GM12878 (cell line): ENCODE measurements at regions not wholly inside any gene's neighbourhood (a gene's known extent, or its start where the extent isn't known, plus 50 kb on each side); places are given as distances from the start of the nearest gene placed in this dataset.
A peak's percentile ranks its signal among the peaks of the same experiment; 100 is the strongest.

Experiments used
- ATAC-seq: fragments of 200-7000 bp; cut with Tn5 transposase; 3 replicates; pipeline ENCODE4 v1.9.1; 2020; ENCODE audit warnings: mild to moderate bottlenecking, moderate library complexity
- BruUV-seq: library from RNA; stranded (reverse); fragments of 400-500 nt; replicated peaks from 2 replicates; lab custom pipeline; 2021; lab: Mats Ljungman, UMichigan
- CTCF ChIA-PET: fragments of 300-600 bp; sonication (Branson Sonifier 250); formaldehyde crosslinking; extraction: SDS; loops from one replicate; lab custom pipeline; 2021; ENCODE audit warnings: inconsistent platforms; lab: Yijun Ruan, JAX
- POLR2A ChIA-PET: fragments of 350-600 bp; formaldehyde crosslinking; extraction: SDS; loops from one replicate; lab custom pipeline; 2021; ENCODE audit warnings: inconsistent platforms; lab: Charles Lee
- RAD21 ChIA-PET: fragments of 300-600 bp; sonication (Branson Sonifier 250); formaldehyde crosslinking; loops from one replicate; lab custom pipeline; 2023; ENCODE audit warnings: antibody characterized with exemption; ENCODE audit not compliant: unreplicated experiment; lab: Charles Lee
- SMC1A ChIA-PET: fragments of 300-600 bp; sonication (Branson Sonifier 250); formaldehyde crosslinking; loops from one replicate; lab custom pipeline; 2023; ENCODE audit not compliant: unreplicated experiment, uncharacterized antibody; lab: Charles Lee
- DNase-seq: peaks from one replicate; pipeline ENCODE4 v3.0.0-alpha.2; 2011; ENCODE audit warnings: low read depth, low spot score
- FAIRE-seq: peaks from 3 replicates; lab custom pipeline; 2011; peaks lifted over from hg19 to GRCh38; lab: Jason Lieb, UNC
- H2AFZ ChIP-seq: 2 replicates; pipeline ENCODE4 v1.6.0; 2011; ENCODE audit warnings: low read depth, low read length, control low read depth; ENCODE audit not compliant: control insufficient read depth
- H3K27ac ChIP-seq: 2 replicates; pipeline ENCODE4 v1.5.1; 2011; ENCODE audit warnings: control low read depth; ENCODE audit not compliant: control insufficient read depth, insufficient read depth
- H3K27me3 ChIP-seq, 2 experiments: replicated peaks in 1 of 2; 2 replicates each; pipeline versions ENCODE4 v1.6.0 to v1.6.1; 2011; ENCODE audit warnings: low read length in 1 of 2; ENCODE audit not compliant: control insufficient read depth in 2 of 2, insufficient read depth in 2 of 2
- H3K36me3 ChIP-seq, 2 experiments: 2 replicates each; pipeline ENCODE4 v1.5.1; 2011; ENCODE audit warnings: low read length in 1 of 2; ENCODE audit not compliant: control insufficient read depth in 2 of 2, insufficient read depth in 2 of 2
- H3K4me1 ChIP-seq: 2 replicates; pipeline ENCODE4 v1.6.1; 2011; ENCODE audit warnings: mild to moderate bottlenecking, low read length, moderate library complexity, mixed read lengths; ENCODE audit not compliant: control insufficient read depth, insufficient read depth
- H3K4me2 ChIP-seq: 2 replicates; pipeline ENCODE4 v1.6.0; 2011; ENCODE audit warnings: control low read depth; ENCODE audit not compliant: control insufficient read depth, insufficient read depth
- H3K4me3 ChIP-seq: fragments of 200-600 bp; sonication (generic); 2 replicates; pipeline ENCODE4 v1.5.1; 2016
- H3K79me2 ChIP-seq: 2 replicates; pipeline ENCODE4 v1.6.0; 2011; ENCODE audit warnings: low read length; ENCODE audit not compliant: control insufficient read depth, insufficient read depth
- H3K9ac ChIP-seq: 2 replicates; pipeline ENCODE4 v1.8.0; 2011; ENCODE audit warnings: low read length, control low read depth, mixed read lengths; ENCODE audit not compliant: control insufficient read depth, insufficient read depth
- H3K9me3 ChIP-seq: replicated peaks from 3 replicates; pipeline ENCODE4 v1.5.1; 2011; ENCODE audit warnings: mild to moderate bottlenecking, low read length; ENCODE audit not compliant: control insufficient read depth, insufficient read depth
- H4K20me1 ChIP-seq: 2 replicates; pipeline ENCODE4 v1.6.0; 2011; ENCODE audit not compliant: control insufficient read depth, insufficient read depth
- ATF2 ChIP-seq: IDR thresholded peaks from 2 replicates; pipeline ENCODE4 v1.6.1; 2012; ENCODE audit warnings: low read length, inconsistent platforms
- ATF7 ChIP-seq: fragments of 450-650 bp; IDR thresholded peaks from 2 replicates; pipeline ENCODE4 v1.6.1; 2016; ENCODE audit warnings: low read depth, mild to moderate bottlenecking
- BCL3 ChIP-seq: IDR thresholded peaks from 2 replicates; pipeline ENCODE4 v1.6.1; 2011; ENCODE audit warnings: borderline replicate concordance, low read depth, mild to moderate bottlenecking, moderate library complexity, low read length; ENCODE audit not compliant: insufficient read depth, poor library complexity, severe bottlenecking
- CBX5 ChIP-seq: sonication (generic); IDR thresholded peaks from 2 replicates; pipeline ENCODE4 v1.6.1; 2016; ENCODE audit warnings: low read depth, moderate library complexity, mild to moderate bottlenecking, inconsistent platforms
- CREB1 ChIP-seq: IDR thresholded peaks from 2 replicates; pipeline ENCODE4 v1.6.1; 2012; ENCODE audit warnings: low read depth, mild to moderate bottlenecking, inconsistent platforms
- CREM ChIP-seq: IDR thresholded peaks from 2 replicates; pipeline ENCODE4 v1.6.1; 2014; ENCODE audit warnings: antibody characterized with exemption, low read depth
- EGR1 ChIP-seq, 2 experiments: IDR thresholded peaks; 1 replicate in 1 of 2; 2 replicates in 1 of 2; pipeline ENCODE4 v1.6.1; 2011 to 2012; ENCODE audit warnings: low read depth in 2 of 2, low read length in 2 of 2, borderline replicate concordance in 1 of 2, mild to moderate bottlenecking in 1 of 2, moderate library complexity in 1 of 2
- RB1 ChIP-seq: fragments of 450-650 bp; formaldehyde crosslinking; IDR thresholded peaks from 2 replicates; pipeline ENCODE4 v1.6.1; 2017; ENCODE audit warnings: mild to moderate bottlenecking, borderline replicate concordance
- SMAD5 ChIP-seq: IDR thresholded peaks from 2 replicates; pipeline ENCODE4 v1.6.1; 2016; ENCODE audit warnings: antibody characterized with exemption, low read depth
- WGBS: methylation state at CpG from one replicate; pipeline ENCODE4 v1.1.6; 2016; ENCODE audit warnings: low lambda C conversion rate; ENCODE audit not compliant: insufficient replicate concordance, insufficient coverage; ENCODE audit errors: missing lambda C conversion rate; 5-methylcytosine and 5-hydroxymethylcytosine counted together
- in situ Hi-C: fragments of 300-500 bp; cut with MboI; formaldehyde crosslinking; loops from 9 replicates; pipeline ENCODE4 v1.14.3; 2018; ENCODE audit warnings: mixed read lengths
- intact Hi-C: fragments of 100-400 bp; cut with micrococcal nuclease; formaldehyde crosslinking; loops from one replicate; pipeline ENCODE4 v1.14.2; 2022; ENCODE audit not compliant: unreplicated experiment
- TF ChIP-seq, protein P1 (sequence below): fragments of 450-650 bp; formaldehyde crosslinking; IDR thresholded peaks from 2 replicates; pipeline ENCODE4 v1.4.0; 2022; ENCODE audit warnings: mild to moderate bottlenecking, moderate library complexity

- no peak for TF ChIP-seq ATF2
- TF ChIP-seq SMAD5 = no peak
- no peak for TF ChIP-seq CBX5
- TF ChIP-seq EGR1 (IDR thresholded peaks at IDR 0.05; ENCODE audit: borderline replicate concordance in 1 of 2, low read depth in 2 of 2, low read length in 2 of 2) = no peak
Observed at GRCh38 chr6:141326925-141327324, 805.8 kb upstream of the GJE1 start (continued).

- Histone ChIP-seq H3K27ac (no peak overlapping the region), H3K4me2 (no peak overlapping the region), H3K36me3 (no peaks in the 10 kb centered on the region), H3K4me3 (no peak overlapping the region), H2AFZ (peak overlapping the region; percentile 44; the same call in 1 of the 2 replicates), H3K4me1 (no peaks in the 10 kb centered on the region), H3K79me2 (no peaks in the 10 kb centered on the region), H4K20me1 (no peaks in the 10 kb centered on the region), H3K9ac (no peak overlapping the region), H3K9me3 (no peaks in the 10 kb centered on the region), H3K27me3 (no peaks in the 10 kb centered on the region)
- peak; percentile 94 for ATAC-seq
- in situ Hi-C loops (no loop called here), intact Hi-C loops (no loop called here)
- 0% methylated on average over 5 of the region's 5 CpGs for WGBS
- ChIA-PET POLR2A (no interaction called here), CTCF (interaction anchor here (0.5 kb wide), 1 partner anchor 51 kb away, joined by 3 read pairs; no protein-coding TSS in a partner anchor), SMC1A (interaction anchor here (0.9 to 1.0 kb wide), 2 partner anchors 8 to 138 kb away, joined by 3 to 4 read pairs; no protein-coding TSS in a partner anchor), RAD21 (no interaction called here)
- TF ChIP-seq, protein P1, sequence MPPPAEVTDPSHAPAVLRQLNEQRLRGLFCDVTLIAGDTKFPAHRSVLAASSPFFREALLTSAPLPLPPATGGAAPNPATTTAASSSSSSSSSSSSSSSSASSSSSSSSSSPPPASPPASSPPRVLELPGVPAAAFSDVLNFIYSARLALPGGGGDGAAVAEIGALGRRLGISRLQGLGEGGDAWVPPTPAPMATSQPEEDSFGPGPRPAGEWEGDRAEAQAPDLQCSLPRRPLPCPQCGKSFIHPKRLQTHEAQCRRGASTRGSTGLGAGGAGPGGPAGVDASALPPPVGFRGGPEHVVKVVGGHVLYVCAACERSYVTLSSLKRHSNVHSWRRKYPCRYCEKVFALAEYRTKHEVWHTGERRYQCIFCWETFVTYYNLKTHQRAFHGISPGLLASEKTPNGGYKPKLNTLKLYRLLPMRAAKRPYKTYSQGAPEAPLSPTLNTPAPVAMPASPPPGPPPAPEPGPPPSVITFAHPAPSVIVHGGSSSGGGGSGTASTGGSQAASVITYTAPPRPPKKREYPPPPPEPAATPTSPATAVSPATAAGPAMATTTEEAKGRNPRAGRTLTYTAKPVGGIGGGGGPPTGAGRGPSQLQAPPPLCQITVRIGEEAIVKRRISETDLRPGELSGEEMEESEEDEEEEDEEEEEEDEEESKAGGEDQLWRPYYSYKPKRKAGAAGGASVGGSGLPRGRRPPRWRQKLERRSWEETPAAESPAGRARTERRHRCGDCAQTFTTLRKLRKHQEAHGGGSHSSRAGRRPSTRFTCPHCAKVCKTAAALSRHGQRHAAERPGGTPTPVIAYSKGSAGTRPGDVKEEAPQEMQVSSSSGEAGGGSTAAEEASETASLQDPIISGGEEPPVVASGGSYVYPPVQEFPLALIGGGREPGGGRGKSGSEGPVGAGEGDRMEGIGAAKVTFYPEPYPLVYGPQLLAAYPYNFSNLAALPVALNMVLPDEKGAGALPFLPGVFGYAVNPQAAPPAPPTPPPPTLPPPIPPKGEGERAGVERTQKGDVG (CRISPR knock-in tag) = no peak
- peak; percentile 54 for TF ChIP-seq BCL3
- peak; percentile 48; the same call in 1 of the 2 replicates for TF ChIP-seq CREB1
- TF ChIP-seq RB1 = no peak
- peak; percentile 39; the same call in 1 of the 2 replicates for TF ChIP-seq ATF7
- peak; percentile 38; the same call in 1 of the 2 replicates for TF ChIP-seq CREM
- BruUV-seq = no TSS peak
- DNase-seq = no peak
- FAIRE-seq = peak; percentile 38
Observed at GRCh38 chr6:141326426-141326825, 806.3 kb upstream of the GJE1 start.
